RPMI8226 (cell line): ENCODE measurements at regions not wholly inside any gene's neighbourhood (a gene's known extent, or its start where the extent isn't known, plus 50 kb on each side); places are given as distances from the start of the nearest gene placed in this dataset.
"Not testable (repeated sequence)": the region's sequence is repeated elsewhere in the genome, so short reads cannot be mapped to it uniquely, and the experiment has no call there.

Source experiments
- DNase-seq: peaks from one replicate; pipeline ENCODE4 v3.0.0-alpha.2; 2015

GRCh38 chr20:17891131-17891530, 77.5 kb downstream of the SNX5 start:
- DNase-seq = not testable (repeated sequence)

- no peak for DNase-seq
Observed at GRCh38 chr20:17890330-17890729, 78.3 kb downstream of the SNX5 start.

- no peak for DNase-seq
Observed at GRCh38 chr20:17889226-17889625, 79.4 kb downstream of the SNX5 start.

- no peak for DNase-seq
Observed at GRCh38 chr20:17888044-17888443, 80.5 kb downstream of the SNX5 start.

- no peak for DNase-seq
Observed at GRCh38 chr20:17887331-17888030, 81.1 kb downstream of the SNX5 start.

DNA sequence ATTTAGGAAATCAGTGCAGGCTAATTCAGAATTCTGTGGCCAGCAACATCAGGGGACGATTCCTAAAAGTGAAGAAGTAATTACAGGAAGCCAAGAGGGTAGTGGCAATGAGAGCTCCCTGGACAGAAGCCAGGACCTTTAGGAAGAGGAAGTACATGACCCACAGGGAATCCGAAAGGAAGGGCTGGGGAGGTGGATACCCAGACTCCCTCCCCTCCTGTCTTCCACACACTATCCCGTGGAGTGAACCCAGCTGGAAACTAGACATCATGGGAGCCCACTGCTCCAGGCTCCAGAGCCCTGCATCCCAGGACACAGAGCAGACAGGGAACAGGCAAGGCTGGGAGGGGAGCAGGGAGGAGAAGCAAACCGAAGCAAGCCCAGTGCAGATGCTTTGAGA, 83.0 kb downstream of the SNX5 start:
- DNase-seq = peak; percentile 53

DNA sequence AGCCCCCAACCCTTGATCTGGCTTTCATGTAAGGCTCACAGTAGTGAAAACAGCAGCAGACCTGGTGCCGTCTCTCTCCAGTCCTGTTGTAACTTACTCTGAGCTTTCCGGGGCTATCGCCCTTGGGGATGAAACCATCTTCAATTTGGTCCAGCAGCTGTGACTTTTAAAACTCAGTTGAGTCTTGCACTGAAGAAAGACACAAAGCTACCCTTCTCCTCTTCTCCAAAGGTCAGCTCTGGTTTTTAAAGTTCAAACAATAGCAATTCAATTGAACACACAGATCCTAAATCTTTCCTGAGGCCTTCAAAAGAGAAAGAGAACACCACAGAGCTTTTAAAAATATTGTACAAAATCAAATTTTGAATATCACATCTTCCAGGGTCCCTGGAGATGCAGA, 83.5 kb downstream of the SNX5 start:
- DNase-seq = no peak

GRCh38 chr20:17884307-17885003, 84.1 kb downstream of the SNX5 start:
- no peak for DNase-seq

- no peak for DNase-seq
Observed at GRCh38 chr20:17883592-17884306, 84.8 kb downstream of the SNX5 start.

DNA sequence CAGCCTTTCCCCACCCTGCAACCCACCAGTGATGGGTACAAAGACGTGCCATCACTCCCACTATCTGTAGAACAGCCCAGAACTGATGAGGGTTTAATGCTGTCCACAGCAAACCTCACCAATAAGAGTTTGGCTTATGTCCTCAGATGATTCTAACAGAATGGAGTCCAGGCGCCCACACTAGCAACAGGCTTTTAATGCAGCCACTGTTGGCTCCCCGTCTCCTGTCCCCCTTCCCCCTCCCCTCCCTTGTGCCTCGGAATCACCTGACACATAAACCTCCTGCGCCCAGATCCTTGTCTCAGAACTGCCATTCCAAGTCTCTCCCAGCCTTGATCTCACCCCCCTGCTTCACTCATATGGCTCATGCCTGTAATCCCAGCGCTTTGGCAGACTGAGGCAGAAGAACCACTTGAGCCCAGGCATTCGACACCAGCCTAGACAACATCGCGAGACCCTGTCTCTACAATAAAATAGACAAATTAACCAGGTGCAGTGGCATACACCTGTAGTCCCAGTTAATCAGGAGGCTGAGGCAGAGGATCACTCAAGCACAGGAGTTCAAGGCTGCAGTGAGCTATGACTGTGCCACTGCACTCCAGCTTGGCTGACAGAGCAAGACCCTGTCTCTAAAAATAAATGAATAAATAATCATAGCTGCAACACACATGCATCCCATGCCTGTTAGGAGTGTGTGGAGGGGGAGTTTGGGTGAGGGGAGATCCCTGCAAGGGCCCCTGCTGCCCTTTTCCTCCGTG, 85.6 kb downstream of the SNX5 start:
- DNase-seq = no peak

DNA sequence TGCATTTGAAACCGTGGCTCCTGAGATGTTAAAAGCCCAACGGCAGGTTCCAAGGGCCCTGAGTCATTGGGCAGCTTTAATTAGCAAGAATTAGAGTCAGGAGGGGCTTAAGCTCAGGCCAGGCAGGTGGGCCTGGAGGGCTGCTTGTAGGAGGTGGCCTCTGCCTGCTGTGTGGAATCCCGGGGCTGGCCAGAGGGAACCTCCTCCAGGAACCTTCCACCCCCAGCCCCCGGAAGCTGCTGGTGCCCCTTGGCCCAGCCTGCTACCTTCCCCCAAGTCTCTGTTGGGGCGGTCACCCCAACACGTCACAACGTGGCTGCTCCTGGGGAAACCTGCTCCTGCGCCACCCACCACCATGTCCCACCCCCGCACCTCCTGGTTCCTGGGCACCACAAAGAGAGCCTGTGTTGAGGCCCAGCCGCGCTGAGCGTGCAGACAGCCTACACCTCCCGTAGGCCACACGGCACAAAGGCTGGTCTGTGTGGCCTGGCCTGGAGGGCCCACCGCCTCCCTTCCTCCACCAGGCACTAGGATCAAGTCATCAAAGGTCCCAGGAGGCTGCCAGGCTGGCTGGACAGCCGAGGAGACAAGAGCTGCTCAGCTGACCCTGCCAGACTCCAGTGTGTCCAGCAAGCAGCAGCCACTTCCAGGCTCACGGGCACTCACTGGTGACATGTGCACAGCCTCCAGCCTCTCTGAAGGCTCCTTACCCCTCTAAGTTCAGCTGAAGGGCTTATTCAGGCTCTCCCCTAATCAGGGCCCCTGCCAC, 86.3 kb downstream of the SNX5 start:
- no peak for DNase-seq

DNA sequence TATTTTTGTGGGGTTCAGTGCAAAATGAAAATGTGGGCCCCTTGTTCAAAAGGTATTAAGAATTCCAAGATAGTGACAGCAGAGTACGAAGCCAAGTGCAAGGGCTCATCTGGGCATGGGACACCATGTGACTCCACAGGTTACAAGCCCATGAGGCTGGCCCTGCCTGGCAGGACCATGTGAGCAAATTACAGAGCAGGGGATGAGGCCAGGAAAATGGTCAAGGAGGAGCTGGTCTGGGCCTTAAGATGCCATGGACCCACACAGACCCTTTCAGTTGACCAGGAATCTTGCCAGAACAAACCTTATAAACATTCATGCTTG, 86.9 kb downstream of the SNX5 start:
- no peak for DNase-seq

DNA sequence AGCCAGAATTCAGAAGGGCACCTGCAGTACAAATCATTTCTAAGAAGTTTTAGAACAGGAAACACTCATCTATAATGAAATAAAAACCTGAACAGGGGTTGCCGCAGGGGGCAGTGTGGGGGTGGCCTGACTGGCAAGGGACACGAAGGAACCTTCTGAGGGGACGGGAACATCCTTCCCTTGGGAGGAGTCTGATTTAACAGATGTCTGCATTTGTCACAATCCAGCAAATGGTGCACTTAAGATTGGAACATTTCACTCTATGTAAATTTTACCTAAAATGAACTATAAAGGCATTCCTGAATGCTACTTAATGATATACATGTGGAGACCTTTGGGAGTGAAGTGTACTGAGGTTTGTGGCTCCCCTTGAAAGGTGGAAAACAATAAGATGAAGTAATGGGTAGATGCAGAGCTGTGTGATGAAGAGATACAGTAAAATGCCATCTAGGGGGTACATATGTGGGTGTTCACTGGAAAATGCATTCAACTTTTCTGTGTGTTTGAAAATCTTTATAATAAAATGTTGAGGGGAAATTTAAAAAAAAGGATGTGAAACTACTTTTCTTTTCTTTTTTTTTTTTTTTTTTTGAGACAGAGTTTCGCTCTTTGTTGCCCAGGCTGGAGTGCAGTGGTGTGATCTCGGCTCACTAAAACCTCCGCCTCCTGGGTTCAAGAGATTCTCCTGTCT, 89.5 kb downstream of the SNX5 start:
- DNase-seq = peak; percentile 76

DNA sequence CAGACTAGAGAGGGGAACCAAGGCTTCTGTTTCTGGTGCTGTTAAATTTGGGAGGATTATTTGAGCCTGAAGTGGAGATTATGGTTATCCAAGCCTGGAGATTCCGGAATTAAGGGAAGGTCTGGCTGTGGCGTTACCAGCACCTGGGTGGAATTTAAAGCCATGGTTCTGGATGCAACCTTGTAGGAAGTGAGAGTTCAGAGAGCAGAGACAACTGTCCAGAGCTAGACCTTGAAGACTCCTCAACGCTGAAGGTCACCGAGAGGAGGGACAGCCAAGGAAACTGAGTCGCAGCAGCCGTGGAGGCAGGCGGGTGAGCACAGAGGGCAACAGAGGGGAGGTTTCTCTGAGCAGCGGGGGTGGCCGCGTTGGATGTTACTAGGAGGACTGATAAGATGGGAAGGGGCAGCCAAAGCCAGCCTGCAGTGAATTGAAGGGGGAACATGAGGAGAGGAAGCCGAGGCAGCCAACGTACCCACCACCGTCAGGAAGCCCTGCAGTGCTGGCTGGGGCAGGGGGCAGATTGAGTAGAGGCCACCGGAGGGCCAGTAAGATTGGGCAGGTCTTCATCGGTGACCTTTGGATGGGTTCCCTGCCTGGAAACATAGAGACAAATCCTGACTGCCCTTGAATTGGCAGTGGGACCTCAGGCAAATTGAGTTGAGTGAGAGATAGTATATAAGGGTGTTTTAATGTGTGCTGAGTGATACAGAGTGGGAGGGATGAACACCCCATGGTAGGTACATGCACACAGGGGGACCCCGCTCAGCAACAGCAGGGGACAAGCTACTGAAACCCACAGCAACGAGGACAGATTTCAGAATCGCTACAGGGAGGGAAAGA, 90.3 kb downstream of the SNX5 start:
- DNase-seq = no peak

GRCh38 chr20:17875981-17876385, 92.6 kb downstream of the SNX5 start:
- no peak for DNase-seq

DNA sequence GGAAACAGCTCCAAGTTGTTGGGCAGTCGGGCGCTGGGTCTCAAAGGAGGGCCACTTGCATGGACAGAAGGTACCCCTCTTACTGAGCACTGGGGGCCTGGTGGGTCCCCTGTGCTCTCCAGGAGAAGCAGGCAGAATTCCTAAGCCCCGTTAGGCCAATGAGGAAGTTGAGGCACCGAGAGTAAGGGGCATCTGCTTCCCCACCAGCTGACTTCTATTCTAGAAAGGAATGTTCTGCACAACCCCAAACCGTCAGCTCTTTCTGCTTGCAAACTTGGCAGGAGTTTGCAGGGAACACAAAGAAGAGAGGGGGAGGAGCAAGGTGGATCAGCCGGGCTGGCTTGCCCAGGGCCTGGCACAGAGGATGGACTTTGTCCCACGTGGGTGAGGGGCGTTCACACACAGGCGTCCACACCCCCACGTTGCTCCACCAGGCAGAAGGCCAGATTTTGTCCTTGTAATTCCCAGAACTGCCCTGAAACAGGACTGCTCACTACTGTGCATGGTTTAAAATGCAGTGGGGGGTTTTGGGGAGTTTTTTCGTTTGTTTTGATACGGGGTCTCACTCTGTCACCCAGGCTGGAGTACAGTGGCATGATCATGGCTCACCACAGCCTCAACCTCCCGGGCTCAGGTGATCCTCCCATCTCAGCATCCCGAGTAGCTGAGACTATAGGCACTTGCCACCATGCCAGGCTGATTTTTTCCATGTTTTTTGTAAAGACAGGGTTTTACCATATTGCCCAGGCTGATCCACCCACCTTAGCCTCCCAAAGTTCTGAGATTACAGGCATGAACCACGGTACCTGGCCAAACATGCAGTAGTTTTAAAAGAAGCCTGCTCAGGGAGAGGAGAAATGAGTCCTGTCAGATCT, 93.3 kb downstream of the SNX5 start:
- peak; percentile 88 for DNase-seq

- DNase-seq = no peak
Observed at GRCh38 chr20:17874271-17875105, 94.1 kb downstream of the SNX5 start.

DNA sequence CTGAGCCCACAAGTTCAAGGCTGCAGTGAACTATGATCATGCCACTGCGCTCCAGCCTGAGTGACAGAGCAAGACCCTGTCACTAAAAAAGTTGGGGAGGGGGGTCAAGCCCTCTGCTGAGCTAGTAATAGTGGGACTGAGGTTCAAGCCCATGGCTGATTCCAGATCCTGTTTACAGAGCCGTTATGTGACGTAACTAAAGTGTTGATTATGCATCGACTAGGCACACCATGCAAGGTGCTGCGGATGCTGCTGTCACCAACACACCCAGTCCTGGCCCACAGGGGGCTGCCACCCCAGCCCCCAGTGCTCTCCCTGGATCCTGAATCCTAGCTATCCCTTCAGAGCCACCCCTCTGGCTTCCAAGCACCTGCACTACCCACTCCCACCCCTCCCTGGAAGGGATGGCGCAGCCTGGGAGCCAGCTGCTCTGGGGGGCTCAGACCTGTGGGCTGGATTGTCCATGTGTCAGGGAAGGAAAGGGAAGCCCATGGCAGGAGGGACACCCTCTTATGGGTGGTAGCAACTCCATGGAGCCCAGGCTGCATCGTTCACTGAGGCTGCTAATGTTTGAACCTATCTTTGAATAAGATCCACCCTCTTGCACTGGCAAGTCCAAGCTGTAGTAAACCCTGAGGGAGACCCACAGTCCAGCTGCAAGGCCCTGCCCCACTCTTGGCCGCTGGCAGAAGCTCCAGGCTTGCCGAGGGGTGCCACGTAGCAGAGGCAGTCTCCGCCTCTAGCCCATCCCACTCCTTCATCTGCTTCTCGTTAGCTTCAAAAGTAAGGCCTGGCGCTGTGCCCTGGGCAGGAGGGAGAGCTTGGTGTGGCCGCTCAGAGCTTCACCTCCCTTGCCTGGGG, 95.0 kb downstream of the SNX5 start:
- DNase-seq = peak; percentile 99
